Astrocyte (in vitro differentiated cells and primary cell): ENCODE measurements at regions not wholly inside any gene's neighbourhood (a gene's known extent, or its start where the extent isn't known, plus 50 kb on each side); places are given as distances from the start of the nearest gene placed in this dataset.

Source experiments
- EZH2 ChIP-seq: IDR thresholded peaks from 2 replicates; pipeline ENCODE4 v1.6.1; 2012; ENCODE audit warnings: mild to moderate bottlenecking, low read length, inconsistent platforms; ENCODE audit not compliant: insufficient read depth
- TF ChIP-seq, protein P1 (sequence below): IDR thresholded peaks from 2 replicates; pipeline ENCODE4 v1.5.1; 2011; ENCODE audit warnings: low read depth, mild to moderate bottlenecking, inconsistent platforms, low read length, moderate library complexity; ENCODE audit not compliant: insufficient read depth

DNA sequence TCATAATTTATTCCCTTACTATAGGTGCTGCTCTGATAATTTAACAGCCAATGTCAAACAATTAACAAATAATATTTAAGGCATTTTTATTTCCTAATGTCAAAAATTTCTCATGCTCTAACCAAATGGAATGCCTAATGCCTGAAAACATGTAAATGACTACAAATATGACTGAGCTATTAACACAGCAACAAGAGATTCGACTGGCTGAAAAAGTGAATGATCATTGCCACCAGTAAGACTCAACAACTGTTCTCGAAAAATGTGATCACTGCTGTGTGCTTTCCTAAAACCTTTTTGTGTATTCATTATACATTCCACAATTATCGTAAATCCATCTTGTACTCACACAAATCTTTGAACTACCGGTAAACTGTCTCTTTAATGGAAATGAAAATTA is 118.7 kb downstream of the NPY start:
- TF ChIP-seq, protein P1, sequence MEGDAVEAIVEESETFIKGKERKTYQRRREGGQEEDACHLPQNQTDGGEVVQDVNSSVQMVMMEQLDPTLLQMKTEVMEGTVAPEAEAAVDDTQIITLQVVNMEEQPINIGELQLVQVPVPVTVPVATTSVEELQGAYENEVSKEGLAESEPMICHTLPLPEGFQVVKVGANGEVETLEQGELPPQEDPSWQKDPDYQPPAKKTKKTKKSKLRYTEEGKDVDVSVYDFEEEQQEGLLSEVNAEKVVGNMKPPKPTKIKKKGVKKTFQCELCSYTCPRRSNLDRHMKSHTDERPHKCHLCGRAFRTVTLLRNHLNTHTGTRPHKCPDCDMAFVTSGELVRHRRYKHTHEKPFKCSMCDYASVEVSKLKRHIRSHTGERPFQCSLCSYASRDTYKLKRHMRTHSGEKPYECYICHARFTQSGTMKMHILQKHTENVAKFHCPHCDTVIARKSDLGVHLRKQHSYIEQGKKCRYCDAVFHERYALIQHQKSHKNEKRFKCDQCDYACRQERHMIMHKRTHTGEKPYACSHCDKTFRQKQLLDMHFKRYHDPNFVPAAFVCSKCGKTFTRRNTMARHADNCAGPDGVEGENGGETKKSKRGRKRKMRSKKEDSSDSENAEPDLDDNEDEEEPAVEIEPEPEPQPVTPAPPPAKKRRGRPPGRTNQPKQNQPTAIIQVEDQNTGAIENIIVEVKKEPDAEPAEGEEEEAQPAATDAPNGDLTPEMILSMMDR, result no peak
- no peak for TF ChIP-seq EZH2
